ENCODE measurements at regions not wholly inside any gene's neighbourhood (a gene's known extent, or its start where the extent isn't known, plus 50 kb on each side); places are given as distances from the start of the nearest gene placed in this dataset.
A peak's percentile ranks its signal among the peaks of the same experiment; 100 is the strongest.

DNA sequence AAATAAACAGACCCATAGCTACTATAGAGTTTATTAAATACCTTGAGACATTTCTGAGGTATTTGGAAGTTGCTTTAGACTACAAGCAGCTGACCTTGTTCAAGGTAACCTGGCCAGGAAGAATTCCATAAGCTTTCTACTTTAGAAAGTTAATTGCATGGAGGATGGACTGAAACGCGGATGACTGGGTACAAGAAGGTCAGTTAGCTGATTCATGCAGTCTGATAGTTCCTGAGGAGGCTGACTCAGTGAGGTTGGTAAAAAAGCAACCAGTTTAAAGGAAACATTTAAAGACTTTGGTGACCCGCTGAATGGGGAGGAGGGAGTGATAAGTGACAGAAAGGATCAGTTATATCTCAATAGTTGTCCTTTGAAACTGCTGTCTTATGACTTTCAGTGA, 670.1 kb upstream of the CDH9 start:
- peak; percentile 32 for DNase-seq (ENCODE audit: low read depth)

DNA sequence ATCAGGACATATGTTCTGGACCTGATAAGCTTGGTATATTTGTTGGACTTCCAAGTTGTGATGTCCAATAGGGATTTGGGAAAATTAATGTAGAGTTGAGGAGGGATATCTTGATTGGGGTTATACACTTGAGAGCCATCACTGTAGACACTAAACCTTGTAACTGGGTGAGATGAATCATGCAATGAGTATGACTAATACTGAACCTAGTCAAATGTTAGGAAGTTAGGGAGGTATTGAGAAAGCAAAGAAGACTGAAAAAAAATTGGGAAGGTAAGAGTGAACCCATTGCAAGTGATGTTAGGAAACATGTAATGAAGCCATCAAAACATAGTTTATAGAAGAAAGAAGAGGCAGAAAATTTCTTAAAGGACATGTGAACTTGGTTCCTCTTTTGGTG, 668.4 kb upstream of the CDH9 start:
- DNase-seq (ENCODE audit: low read depth), result peak; percentile 21

DNA sequence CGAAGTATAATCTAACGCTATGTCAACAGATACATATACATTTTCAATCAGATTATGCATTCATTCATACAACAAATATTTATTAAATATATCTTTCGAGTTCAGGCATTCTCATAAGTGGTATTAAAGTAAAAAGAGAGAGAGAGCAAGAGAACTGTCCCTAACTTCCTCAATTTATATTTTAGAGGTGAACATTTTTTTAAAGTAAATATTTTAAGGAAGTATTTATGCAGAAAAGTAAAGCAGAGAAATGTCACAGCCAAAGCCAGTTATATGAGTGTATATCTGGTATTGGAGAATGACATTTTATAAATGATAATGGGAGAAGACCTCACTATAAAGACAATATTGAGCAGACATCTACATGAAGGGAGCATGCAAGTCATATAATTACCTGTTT, 667.3 kb upstream of the CDH9 start:
- no peak for DNase-seq (ENCODE audit: low read depth)

DNA sequence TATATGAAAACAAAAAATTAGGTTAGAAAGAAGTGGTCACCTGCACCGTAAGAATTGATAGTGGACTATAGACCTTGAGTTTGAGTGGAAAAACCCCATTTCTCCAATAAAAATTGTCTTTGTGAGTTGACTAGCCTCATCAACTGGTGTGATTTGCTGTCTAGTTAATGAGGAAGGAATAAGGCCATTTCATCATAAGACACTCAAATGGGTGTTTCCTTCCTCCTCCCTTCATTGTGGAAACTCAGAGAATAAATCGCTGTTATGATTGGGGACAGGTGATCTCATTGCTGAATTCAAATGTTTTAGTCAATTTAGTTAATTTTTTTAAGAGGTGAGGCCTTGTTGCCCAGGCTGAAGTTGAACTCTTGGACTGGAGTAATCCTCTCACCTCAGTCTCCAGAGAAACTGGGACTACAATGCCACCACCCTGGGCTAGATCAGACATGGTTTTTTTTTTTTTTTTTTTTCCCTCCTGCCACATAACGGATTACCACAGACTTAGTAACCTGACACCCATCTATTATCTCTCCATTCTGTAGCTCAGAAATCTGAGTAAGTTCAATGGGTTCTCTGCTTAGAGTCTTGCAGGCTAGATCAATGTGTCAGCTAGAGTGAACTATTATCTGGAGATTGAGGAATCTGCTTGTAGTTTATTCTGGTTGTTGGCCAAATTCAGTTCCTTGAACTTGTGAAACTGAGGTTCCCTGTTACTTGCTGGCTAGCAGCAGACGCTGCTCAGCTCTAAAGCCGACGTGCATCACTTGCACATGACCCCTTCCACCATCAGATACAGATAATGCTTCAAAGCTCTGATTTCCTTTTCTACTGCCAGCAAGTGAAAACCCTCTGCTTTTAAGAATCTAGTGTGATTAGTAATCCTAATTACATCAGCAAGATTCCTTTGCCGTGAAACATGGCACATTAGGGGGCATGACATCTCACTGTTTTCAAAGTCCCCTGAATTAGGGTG, 663.8 kb upstream of the CDH9 start:
- DNase-seq (ENCODE audit: low read depth), result peak; percentile 43

DNA sequence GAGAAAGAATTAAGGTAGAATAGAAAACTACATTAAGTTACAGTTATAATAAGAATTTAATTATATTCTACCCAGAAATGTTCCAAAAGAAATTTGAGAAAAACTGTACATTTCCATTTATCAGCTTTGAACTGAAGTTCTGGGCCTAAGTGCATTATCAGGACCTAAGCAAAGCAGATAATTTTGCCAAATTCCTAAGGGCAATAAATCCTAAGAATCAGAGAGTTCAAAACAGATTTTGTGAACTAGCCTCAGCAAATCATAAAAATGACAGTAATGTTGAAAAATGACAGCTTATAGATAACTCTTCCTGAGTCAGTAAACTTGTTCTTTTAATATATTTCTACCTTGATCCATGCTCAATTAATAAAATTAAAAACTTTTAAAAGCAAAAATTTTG, 662.1 kb upstream of the CDH9 start:
- no peak for DNase-seq (ENCODE audit: low read depth)

DNA sequence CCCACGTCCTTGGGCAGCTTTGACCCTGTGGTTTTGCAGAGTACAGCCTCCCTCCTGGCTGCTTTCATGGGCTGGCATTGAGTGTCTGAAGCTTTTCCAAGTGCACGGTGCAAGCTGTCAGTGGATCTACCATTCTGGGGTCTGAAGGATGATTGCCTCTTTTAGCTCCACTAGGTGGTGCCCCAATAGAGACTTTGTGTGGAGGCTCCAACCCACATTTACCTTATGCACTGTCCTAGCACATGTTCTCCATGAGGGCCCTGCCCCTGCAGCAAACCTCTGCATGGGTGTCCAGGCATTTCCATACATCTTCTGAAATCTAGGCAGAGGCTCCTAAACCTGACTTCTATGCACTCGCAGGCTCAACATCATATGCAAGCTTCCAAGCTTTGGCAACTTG, 644.2 kb upstream of the CDH9 start:
- DNase-seq (ENCODE audit: low read depth), result peak; percentile 22

DNA sequence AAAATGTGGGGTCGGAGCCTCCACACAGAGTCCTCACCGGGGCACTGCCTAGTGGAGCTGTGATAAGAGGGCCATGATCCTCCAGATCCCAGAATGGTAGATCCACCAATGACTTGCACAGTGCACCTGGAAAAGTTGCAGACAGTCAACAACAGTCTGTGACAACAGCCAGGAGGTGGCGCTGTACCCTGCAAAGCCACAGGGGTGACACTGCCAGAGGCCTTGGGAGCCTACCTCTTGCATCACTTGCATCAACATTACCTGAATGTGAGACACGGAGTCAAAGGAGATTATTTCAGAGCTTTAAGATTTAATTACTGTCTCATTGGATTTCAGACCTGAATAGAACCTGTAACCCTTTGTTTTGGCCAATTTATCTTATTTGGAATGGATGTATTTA, 614.1 kb upstream of the CDH9 start:
- DNase-seq (ENCODE audit: low read depth), result no peak

DNA sequence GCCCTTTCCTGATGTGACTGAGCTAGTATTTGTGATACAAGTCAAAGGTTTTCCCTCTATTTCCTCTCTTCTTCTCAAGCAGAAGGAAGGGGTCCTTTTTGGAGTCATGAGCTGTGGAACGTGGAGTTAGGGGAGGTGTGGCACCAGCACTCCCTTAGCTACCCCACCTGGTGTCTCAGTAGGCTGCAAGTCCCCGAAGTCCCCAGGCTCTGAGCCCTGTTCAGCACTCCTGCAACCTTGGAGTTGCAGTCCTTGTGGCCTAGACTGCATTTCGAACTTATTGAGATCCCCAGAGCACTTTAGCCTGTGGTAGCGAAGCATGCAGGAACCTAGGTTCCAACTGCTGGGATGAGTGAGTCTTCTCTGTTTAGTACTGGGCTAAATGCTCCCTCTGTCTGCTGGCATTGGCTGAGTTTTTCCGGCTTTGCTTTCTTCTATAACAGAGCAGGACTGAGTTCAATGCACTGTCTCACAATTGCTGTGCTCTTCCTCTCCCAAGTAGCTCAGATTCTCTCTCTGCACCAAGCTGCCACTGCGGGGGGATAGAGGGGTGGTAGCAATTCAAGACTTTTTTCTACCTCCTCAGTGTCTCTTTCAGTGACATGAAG, 600.7 kb upstream of the CDH9 start:
- DNase-seq (ENCODE audit: low read depth), result peak; percentile 31

DNA sequence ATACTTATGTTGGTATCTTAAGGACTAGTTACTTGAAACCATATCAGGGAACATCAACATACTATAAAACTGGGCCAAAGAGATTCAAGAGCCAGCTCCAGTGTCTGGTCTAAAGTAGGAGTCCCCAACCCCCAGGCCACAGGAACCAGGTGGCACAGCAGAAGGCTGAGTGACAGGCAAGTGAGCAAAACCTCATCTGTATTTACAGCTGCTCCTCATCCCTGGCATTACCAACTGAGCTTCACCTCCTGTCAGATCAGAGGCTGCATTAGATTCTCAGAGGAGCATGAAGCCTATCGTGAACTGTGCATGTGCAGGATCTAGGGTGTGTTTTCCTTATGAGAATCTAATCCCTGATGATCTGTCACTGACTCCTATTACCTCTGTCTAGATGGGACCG, 581.6 kb upstream of the CDH9 start:
- no peak for DNase-seq (ENCODE audit: low read depth)

DNA sequence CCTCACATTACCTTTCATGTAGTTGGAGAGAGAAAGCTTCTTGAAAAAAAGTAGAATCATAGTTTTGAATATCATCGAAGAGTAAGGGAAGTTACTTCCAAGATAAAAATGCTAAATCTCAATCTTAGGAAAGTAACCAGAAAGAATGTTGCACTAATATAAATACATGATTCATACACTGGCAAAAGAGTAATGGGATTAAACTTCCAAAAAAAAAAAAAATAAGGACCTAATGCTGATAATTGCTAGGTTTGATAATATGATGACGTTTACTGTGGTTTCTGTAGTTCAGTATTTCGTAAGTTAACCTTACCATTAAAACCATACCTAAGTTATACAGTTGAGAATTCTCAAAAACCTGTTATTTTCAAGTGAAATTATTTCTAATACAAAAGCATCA, 573.8 kb upstream of the CDH9 start:
- DNase-seq (ENCODE audit: low read depth), result no peak

DNA sequence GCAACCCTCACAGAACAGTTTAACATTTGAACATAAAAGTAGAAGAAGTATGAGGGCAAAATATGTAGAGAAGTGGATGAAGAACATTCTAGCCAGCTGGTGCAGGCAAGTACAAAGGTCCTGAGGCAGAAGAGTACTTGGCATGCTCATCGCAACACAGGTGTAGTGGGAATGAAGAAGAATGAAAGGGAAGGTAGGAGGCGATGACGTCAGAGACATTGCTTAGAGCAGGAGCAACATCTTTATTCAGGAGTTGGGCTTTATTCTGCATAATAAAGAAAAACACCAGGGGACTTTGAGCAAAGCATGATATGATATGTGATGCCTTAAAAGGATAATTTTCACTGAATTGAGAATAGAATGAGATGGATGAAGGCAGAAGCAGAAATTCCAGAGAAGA, 570.6 kb upstream of the CDH9 start:
- DNase-seq (ENCODE audit: low read depth), result no peak

DNA sequence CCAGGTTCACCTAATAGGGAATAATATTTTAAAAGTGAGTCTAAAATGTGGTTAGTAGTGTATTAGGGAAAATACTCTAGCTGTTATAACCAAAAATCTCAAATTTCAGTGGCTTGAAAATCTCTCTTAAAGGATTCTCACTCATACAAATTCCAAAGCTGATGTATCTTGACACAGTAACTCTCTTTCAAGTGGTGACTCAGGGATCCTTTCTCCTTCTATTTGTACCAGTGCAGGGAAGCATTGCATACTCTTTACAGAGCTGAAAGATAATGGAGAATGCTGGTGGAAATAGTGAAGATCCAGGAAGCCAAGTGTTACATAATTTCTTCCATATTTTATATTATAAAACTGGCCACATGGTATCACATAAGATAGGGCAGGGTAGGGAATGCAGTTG, 560.2 kb upstream of the CDH9 start:
- DNase-seq (ENCODE audit: low read depth), result no peak

DNA sequence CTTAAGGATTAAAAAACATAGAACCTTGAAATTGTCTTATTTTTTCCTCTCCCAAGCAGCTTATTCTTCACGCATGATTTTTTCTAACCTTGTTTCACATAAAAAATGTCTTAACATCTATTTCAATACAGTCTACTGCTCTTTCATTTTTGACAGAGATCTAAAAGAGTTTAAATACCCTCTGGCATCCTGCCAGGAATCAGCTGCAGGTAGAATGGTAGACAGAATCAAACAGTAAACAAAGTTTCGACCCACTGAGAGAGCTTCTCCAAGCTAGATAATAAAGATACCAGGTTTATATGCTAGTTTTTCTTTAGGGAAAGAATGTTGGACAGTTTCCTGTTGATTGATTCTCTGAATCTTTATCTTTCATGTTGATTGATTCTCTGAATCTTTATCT, 555.8 kb upstream of the CDH9 start:
- DNase-seq (ENCODE audit: low read depth), result no peak

DNA sequence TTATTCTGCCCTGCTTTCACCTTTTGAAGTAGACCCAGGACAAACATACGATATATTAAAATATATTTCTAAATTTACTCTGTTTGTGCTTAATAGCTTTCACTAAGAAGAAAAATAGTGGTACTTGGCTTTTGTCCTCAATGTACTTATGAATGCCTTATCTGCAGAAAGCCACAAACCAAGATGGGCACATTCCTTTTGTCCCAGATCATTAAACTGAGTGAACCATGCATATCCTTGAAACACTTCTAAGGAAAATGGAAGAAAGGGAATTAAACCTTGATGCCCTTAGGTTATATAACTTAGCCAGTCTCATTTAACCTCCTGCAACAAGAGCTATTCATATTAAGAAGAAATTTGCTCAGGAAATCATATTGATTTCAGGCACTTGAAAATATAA, 553.8 kb upstream of the CDH9 start:
- DNase-seq (ENCODE audit: low read depth), result peak; percentile 76

DNA sequence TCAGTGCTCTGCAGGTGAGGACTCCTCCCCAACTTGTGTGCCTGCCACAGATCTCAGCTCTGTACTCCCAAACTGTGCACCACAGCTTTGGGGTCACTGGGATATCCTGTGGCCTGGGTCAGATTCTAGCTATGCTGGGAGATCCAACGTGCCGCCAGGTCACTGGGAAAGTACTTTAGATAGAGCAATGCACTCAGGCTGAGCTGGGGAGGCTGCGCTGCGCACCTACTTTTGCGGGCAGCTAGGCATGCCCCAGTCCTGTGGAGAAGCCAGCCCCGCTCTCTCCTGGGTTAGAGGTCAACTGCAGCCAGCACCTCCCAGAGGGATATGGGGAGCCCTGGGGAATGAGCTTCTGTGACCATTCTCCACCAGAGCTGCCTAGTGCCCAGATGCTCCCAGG, 552.1 kb upstream of the CDH9 start:
- DNase-seq (ENCODE audit: low read depth), result no peak

DNA sequence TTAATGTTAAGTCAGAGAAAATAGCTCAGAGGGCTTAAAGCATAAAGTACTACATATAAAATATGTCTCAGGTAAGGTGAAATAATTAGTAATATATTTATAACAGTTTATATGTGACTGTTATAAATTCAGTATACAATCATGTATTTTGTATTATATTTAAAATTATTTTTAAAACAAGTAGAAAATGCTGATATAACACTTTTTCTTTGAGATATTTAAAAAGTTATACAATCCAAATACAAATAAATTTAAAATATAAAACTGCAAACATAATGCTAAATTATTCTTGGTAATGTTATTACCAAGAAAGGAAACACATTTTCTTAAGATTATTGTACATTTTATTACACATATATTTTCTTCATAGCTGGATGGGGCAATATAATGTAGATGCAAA, 539.9 kb upstream of the CDH9 start:
- no peak for DNase-seq (ENCODE audit: low read depth)

DNA sequence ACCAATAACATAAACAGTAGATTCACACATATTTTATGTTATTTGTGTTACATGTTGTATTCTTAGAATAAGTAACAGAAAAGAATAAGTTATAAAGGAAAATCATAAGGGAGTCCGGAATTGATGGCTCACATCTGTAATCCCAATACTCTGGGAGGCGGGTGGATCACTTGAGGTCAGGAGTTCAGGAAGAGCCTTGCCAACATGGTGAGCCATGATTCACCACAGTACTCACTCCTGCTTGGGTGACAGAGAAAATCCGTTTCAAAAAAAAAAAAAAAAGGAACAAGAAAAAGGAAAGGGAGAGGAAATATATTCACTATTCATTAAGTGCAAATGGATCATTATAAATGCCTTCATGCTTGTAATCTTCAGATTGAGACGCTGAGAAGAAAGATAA, 533.3 kb upstream of the CDH9 start:
- DNase-seq (ENCODE audit: low read depth), result no peak

DNA sequence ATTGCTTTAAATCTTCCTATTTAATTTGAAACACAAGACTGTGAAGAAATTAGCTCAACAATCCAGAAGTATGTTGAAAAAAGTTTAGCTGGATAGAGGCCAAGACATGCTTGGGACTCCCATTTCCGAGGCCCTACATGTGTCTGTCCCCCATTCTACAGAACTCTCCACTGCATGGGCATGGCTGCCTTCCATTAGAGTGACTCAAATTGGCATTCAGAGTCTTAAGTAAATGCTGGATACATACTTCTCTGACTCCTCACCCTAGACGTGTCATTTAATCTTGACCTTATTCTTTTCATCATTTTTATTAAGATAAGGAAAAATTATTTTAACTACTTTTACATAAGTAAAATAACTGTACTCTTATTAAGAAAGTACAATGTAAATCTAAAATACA, 530.4 kb upstream of the CDH9 start:
- DNase-seq (ENCODE audit: low read depth), result peak; percentile 6

DNA sequence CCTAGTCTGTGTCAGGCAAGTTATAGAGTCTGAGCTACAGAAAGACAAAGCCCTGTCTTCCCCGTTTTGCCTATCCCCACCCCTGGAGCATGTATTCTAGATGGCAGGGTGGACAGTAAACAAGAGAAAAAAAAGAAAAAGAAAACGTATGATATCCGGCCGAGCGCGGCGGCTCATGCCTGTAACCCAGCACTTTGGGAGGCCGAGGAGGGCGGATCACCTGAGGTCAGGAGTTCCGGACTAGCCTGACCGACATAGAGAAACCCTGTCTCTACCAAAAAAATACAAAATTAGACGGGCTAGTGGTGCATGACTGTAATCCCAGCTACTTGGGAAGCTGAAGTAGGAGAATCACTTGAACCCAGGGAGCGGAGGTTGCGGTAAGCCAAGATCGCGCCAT, 523.0 kb upstream of the CDH9 start:
- no peak for DNase-seq (ENCODE audit: low read depth)

DNA sequence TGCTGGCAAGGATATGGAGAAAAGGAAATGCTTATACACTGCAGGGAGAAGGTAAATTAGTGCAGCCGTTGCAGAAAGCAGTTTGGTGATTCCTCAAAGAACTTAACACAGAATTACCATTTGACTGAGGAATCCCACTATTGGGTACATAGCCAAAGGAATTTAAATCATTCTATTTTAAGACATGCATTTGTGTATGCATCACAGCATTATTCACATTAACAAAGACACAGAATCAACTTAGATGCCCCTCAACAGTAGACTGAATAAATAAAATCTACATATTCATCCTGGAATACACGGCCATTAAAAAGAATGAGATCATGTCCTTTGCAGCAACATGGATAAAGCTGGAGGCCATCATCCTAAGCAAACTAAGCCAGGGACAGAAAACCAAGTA, 510.1 kb upstream of the CDH9 start:
- DNase-seq (ENCODE audit: low read depth), result no peak

DNA sequence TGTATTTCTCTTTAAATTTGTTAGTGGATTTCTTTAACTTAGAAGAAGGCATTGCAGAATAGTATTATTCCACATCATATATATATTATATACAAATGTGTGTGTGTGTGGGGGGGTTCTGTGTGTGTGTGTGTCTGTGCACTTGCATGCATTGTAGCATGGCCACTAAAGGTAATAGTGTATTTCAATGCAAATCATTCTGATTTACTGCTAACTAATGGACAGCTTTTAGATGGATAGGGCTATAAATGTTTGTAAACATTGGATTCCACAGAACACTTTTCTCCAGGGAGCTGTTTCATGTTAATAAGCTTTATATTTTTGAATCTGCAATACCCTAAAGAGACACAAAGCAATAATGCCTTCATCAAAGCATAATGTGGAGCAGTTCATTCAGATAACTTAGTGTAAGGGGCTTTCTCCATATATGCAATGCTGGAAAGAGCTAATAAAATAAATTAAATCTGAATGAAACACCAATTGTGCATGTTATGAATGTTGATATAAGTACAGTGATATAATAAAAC, 496.7 kb upstream of the CDH9 start:
- DNase-seq (ENCODE audit: low read depth), result no peak

DNA sequence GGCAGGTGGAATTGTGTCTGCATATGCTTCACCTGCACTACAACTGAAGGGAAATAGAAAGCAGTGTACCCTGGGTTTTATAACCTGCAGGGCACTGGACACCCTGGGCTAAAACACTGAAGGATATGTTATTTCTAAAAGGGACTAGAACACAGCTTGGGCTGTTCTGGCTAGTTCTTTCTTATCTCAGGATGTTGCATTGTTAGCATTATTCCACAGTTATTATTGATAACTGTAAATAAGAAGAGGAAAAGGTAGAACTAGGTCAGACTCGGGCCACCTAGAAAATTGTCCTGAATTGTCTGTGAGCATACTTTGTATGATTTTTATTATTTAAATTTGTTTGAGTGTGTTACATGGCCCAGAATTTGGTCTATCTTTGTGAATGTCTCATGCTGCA, 493.9 kb upstream of the CDH9 start:
- no peak for DNase-seq (ENCODE audit: low read depth)

DNA sequence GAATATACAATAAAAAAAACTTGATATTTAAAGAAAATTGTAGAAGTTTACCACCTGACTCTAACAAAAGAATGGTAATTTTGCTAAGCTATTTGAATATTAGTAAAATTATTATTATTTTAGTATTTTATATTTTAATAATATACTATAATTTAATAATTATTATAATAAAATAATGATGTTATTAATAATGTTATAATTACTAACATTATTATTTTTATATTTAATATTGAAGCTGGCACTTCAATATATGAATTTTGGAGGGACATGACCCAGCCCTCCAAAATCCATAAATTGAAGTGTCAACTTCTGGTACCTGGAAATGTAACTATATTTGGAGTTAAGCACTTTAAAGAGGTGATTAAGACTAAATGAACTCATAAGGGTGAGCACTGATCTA, 486.1 kb upstream of the CDH9 start:
- no peak for DNase-seq (ENCODE audit: low read depth)
